OCI-LY7 (cell line): ENCODE measurements at regions not wholly inside any gene's neighbourhood (a gene's known extent, or its start where the extent isn't known, plus 50 kb on each side); places are given as distances from the start of the nearest gene placed in this dataset.

ENCODE experiments used
- CTCF ChIP-seq: fragments of 200-600 bp; sonication (generic); conservative IDR thresholded peaks from 2 replicates; pipeline ENCODE4 v1.5.1; 2014; ENCODE audit warnings: mild to moderate bottlenecking, antibody characterized with exemption, low read length, moderate library complexity, mixed read lengths
- EZH2phosphoT487 ChIP-seq: fragments of 200-600 bp; sonication (generic); IDR thresholded peaks from 2 replicates; pipeline ENCODE4 v1.6.1; 2018; ENCODE audit warnings: low read depth, borderline replicate concordance, mild to moderate bottlenecking, mixed run types, antibody characterized with exemption, low read length, moderate library complexity, mixed read lengths

DNA sequence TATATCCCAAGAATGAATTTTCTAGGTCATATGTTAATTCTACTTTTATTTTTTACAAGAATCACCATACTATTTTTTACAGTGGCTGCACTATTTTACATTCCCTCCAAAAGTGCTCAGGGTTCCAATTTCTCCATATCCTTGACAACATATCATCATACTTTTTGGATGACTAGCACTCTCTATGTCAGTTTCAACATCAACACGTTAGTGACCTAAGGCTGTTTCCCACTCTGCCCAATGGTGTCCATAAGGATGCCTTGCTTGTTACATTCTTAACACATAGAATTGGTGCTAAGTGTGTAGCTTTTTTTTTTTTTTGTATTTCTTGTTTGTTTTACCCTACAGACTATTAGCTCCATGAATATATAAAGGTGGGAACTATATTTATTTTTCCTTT, 175.4 kb downstream of the PCDH10 start:
- TF ChIP-seq CTCF (no peak), EZH2phosphoT487 (no peak)
